ENCODE measurements at regions not wholly inside any gene's neighbourhood (a gene's known extent, or its start where the extent isn't known, plus 50 kb on each side); places are given as distances from the start of the nearest gene placed in this dataset.

DNA sequence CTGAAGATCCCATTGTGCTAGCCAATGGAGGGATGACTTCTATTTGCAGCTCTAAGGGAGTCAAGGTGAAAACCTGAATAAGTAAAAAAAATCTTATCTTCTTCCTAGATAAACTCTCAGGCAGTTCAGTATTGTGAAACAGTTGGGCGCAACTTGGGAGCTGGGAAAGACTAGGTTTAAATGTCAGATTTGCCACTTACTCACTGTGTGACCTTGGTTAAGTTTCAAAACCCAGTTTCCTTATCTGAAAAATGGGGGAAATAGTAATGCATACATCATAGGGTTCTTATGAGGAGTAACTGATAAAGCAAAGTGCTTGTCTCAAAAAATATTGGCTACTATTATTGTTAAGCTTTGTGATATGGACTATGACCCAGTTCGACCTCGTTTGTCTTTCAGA, 88.8 kb downstream of the CD83 start:
- TF ChIP-seq TAF1 (IDR thresholded peaks at IDR 0.05; ENCODE audit: borderline replicate concordance, insufficient read depth, low read length) (no peak), POLR2AphosphoS5 (IDR thresholded peaks at IDR 0.05; ENCODE audit: low read depth, low read length) (no peak), SIN3A (IDR thresholded peaks at IDR 0.05; ENCODE audit: borderline replicate concordance, insufficient read depth, low read length) (no peak)
- TF ChIP-seq, protein P1, sequence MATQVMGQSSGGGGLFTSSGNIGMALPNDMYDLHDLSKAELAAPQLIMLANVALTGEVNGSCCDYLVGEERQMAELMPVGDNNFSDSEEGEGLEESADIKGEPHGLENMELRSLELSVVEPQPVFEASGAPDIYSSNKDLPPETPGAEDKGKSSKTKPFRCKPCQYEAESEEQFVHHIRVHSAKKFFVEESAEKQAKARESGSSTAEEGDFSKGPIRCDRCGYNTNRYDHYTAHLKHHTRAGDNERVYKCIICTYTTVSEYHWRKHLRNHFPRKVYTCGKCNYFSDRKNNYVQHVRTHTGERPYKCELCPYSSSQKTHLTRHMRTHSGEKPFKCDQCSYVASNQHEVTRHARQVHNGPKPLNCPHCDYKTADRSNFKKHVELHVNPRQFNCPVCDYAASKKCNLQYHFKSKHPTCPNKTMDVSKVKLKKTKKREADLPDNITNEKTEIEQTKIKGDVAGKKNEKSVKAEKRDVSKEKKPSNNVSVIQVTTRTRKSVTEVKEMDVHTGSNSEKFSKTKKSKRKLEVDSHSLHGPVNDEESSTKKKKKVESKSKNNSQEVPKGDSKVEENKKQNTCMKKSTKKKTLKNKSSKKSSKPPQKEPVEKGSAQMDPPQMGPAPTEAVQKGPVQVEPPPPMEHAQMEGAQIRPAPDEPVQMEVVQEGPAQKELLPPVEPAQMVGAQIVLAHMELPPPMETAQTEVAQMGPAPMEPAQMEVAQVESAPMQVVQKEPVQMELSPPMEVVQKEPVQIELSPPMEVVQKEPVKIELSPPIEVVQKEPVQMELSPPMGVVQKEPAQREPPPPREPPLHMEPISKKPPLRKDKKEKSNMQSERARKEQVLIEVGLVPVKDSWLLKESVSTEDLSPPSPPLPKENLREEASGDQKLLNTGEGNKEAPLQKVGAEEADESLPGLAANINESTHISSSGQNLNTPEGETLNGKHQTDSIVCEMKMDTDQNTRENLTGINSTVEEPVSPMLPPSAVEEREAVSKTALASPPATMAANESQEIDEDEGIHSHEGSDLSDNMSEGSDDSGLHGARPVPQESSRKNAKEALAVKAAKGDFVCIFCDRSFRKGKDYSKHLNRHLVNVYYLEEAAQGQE (IDR thresholded peaks at IDR 0.05; ENCODE audit: insufficient read depth in 1 of 2, low read depth in 2 of 2, low read length in 2 of 2), result no peak
